HCT116 (cell line): ENCODE measurements at regions not wholly inside any gene's neighbourhood (a gene's known extent, or its start where the extent isn't known, plus 50 kb on each side); places are given as distances from the start of the nearest gene placed in this dataset.

Experiments
- ATAC-seq: fragments of 200-7000 bp; cut with Tn5 transposase; 2 replicates; pipeline ENCODE4 v1.9.1; 2020; ENCODE audit warnings: mild to moderate bottlenecking, moderate library complexity
- BruUV-seq: library from RNA; stranded (reverse); fragments of 400-500 nt; replicated peaks from 2 replicates; lab custom pipeline; 2021; lab: Mats Ljungman, UMichigan
- CTCF ChIA-PET: fragments of 300-600 bp; sonication (Branson Sonifier 250); formaldehyde crosslinking; loops from one replicate; lab custom pipeline; 2021; ENCODE audit warnings: antibody characterized with exemption; lab: Charles Lee
- POLR2A ChIA-PET: fragments of 300-600, 350-600 bp; sonication (Branson Sonifier 250); formaldehyde crosslinking; loops from one replicate; lab custom pipeline; 2021; ENCODE audit warnings: antibody characterized with exemption; lab: Charles Lee
- RAD21 ChIA-PET, 2 experiments: fragments of 300-600 bp; sonication (Branson Sonifier 250); formaldehyde crosslinking; loops; one replicate each; lab custom pipeline; 2023; ENCODE audit warnings: low total read pairs in 2 of 2; ENCODE audit not compliant: uncharacterized antibody in 2 of 2, unreplicated experiment in 2 of 2, low non-redundant PET in 1 of 2; lab: Charles Lee
- DNase-seq: peaks from one replicate; pipeline ENCODE4 v3.0.0-alpha.2; 2010; ENCODE audit warnings: low read depth, low spot score
- H2AFZ ChIP-seq: fragments of 200-600 bp; shearing (Covaris generic), sonication (generic); 2 replicates; pipeline ENCODE4 v1.6.1; 2017; ENCODE audit warnings: low read depth, mixed run types, mixed read lengths, antibody characterized with exemption, low read length; ENCODE audit not compliant: poor library complexity, severe bottlenecking
- H3K27ac ChIP-seq: 2 replicates; pipeline ENCODE4 v1.5.1; 2012; ENCODE audit warnings: low read depth, low read length
- H3K27me3 ChIP-seq: fragments of 200-600 bp; sonication (generic); 2 replicates; pipeline ENCODE4 v1.6.1; 2016; ENCODE audit warnings: mixed run types, low read length, mixed read lengths; ENCODE audit not compliant: insufficient read depth
- H3K36me3 ChIP-seq, 2 experiments: fragments of 200-500 bp in 1 of 2; fragments of 200-600 bp in 1 of 2; sonication (Bioruptor generic) in 1 of 2; sonication (generic) in 1 of 2; 2 replicates each; pipeline versions ENCODE4 v1.5.1 to v1.6.1; 2014 to 2016; ENCODE audit warnings: low read length in 2 of 2, inconsistent platforms in 1 of 2, mixed read lengths in 1 of 2, mixed run types in 1 of 2; ENCODE audit not compliant: insufficient read depth in 2 of 2, control insufficient read depth in 1 of 2
- H3K4me1 ChIP-seq, 2 experiments: fragments of 200-600 bp in 1 of 2; sonication (generic) in 1 of 2; 2 replicates each; pipeline versions ENCODE4 v1.5.1 to v1.6.1; 2012 to 2017; ENCODE audit warnings: low read length in 2 of 2, inconsistent platforms in 1 of 2, mild to moderate bottlenecking in 1 of 2, mixed read lengths in 1 of 2, mixed run types in 1 of 2, moderate library complexity in 1 of 2; ENCODE audit not compliant: insufficient read depth in 2 of 2, control insufficient read depth in 1 of 2
- H3K4me2 ChIP-seq: fragments of 200-600 bp; sonication (generic); 2 replicates; pipeline ENCODE4 v1.6.1; 2017; ENCODE audit warnings: mixed run types, low read length, mixed read lengths
- H3K4me3 ChIP-seq, 2 experiments: fragments of 200-600 bp in 1 of 2; sonication (generic) in 1 of 2; replicated peaks in 1 of 2; 2 replicates each; pipeline ENCODE4 v1.5.1; 2011 to 2016; ENCODE audit warnings: low read length in 2 of 2, control low read depth in 1 of 2, low read depth in 1 of 2, mild to moderate bottlenecking in 1 of 2, mixed read lengths in 1 of 2, mixed run types in 1 of 2
- H3K79me2 ChIP-seq: fragments of 200-600 bp; sonication (generic); 2 replicates; pipeline ENCODE4 v1.6.1; 2017; ENCODE audit warnings: mild to moderate bottlenecking, mixed run types, low read length, moderate library complexity, mixed read lengths; ENCODE audit not compliant: insufficient read depth
- H3K9ac ChIP-seq: fragments of 200-600 bp; sonication (generic); 2 replicates; pipeline ENCODE4 v1.6.1; 2016; ENCODE audit warnings: low read length, mixed read lengths
- H3K9me2 ChIP-seq: fragments of 200-600 bp; sonication (generic), shearing (Covaris generic); 2 replicates; pipeline ENCODE4 v1.6.1; 2017; ENCODE audit warnings: mixed run types, mild to moderate bottlenecking, moderate library complexity; ENCODE audit not compliant: insufficient read depth
- H3K9me3 ChIP-seq, 2 experiments: fragments of 200-500 bp in 1 of 2; fragments of 200-600 bp in 1 of 2; sonication (Bioruptor generic) in 1 of 2; sonication (generic) in 1 of 2; 2 replicates each; pipeline ENCODE4 v1.6.1; 2014 to 2017; ENCODE audit warnings: low read length in 2 of 2, mixed read lengths in 2 of 2, inconsistent platforms in 1 of 2, low read depth in 1 of 2, mild to moderate bottlenecking in 1 of 2, mixed run types in 1 of 2, moderate library complexity in 1 of 2; ENCODE audit not compliant: control insufficient read depth in 1 of 2, insufficient read depth in 1 of 2
- H4K20me1 ChIP-seq: fragments of 200-600 bp; sonication (generic), shearing (Covaris generic); 2 replicates; pipeline ENCODE4 v1.6.1; 2017; ENCODE audit warnings: mixed run types, mild to moderate bottlenecking, moderate library complexity; ENCODE audit not compliant: insufficient read depth
- CBX3 ChIP-seq: IDR thresholded peaks from 2 replicates; pipeline ENCODE4 v1.6.1; 2012; ENCODE audit warnings: low read depth
- EGR1 ChIP-seq: IDR thresholded peaks from 2 replicates; pipeline ENCODE4 v1.6.1; 2012; ENCODE audit warnings: low read depth
- ELF1 ChIP-seq: IDR thresholded peaks from 2 replicates; pipeline ENCODE4 v1.6.1; 2012; ENCODE audit warnings: low read depth, borderline replicate concordance
- EZH2phosphoT487 ChIP-seq: fragments of 200-600 bp; IDR thresholded peaks from 2 replicates; pipeline ENCODE4 v1.6.1; 2018; ENCODE audit warnings: antibody characterized with exemption, borderline replicate concordance
- FOSL1 ChIP-seq: IDR thresholded peaks from 2 replicates; pipeline ENCODE4 v1.6.1; 2012; ENCODE audit warnings: low read depth
- JUND ChIP-seq: IDR thresholded peaks from 2 replicates; pipeline ENCODE4 v1.6.1; 2012
- MAX ChIP-seq: IDR thresholded peaks from 2 replicates; pipeline ENCODE4 v1.6.1; 2012
- POLR2AphosphoS5 ChIP-seq: IDR thresholded peaks from 2 replicates; pipeline ENCODE4 v1.6.1; 2011; ENCODE audit warnings: mild to moderate bottlenecking, low read depth, low read length, moderate library complexity
- RAD21 ChIP-seq: IDR thresholded peaks from 2 replicates; pipeline ENCODE4 v1.6.1; 2012; ENCODE audit warnings: low read depth, mild to moderate bottlenecking
- REST ChIP-seq: IDR thresholded peaks from 2 replicates; pipeline ENCODE4 v1.6.1; 2012; ENCODE audit warnings: low read depth
- SIN3A ChIP-seq: IDR thresholded peaks from 2 replicates; pipeline ENCODE4 v1.6.1; 2012; ENCODE audit warnings: low read depth
- SRF ChIP-seq: IDR thresholded peaks from 2 replicates; pipeline ENCODE4 v1.6.1; 2012; ENCODE audit warnings: low read depth
- YY1 ChIP-seq: IDR thresholded peaks from 2 replicates; pipeline ENCODE4 v1.6.1; 2011; ENCODE audit warnings: low read length, low read depth, moderate library complexity, mild to moderate bottlenecking; ENCODE audit not compliant: insufficient replicate concordance; ENCODE audit errors: extremely low read depth
- ZBTB33 ChIP-seq: IDR thresholded peaks from 2 replicates; pipeline ENCODE4 v1.6.1; 2011; ENCODE audit warnings: mild to moderate bottlenecking, low read length, moderate library complexity; ENCODE audit not compliant: insufficient replicate concordance; ENCODE audit errors: extremely low read depth
- ZNF274 ChIP-seq: fragments of 200-500 bp; sonication (Bioruptor generic); IDR thresholded peaks from 2 replicates; pipeline ENCODE4 v1.6.1; 2014; ENCODE audit warnings: mild to moderate bottlenecking, low read depth, low read length, inconsistent platforms
- intact Hi-C: fragments of 100-400 bp; cut with micrococcal nuclease; formaldehyde crosslinking; loops from 2 replicates; pipeline ENCODE4 v1.10.0; 2022

GRCh38 chr16:87185308-87185707, 131.9 kb downstream of the C16orf95 start:
- H2AFZ ChIP-seq, result no peak overlapping the region
- no TSS peak for BruUV-seq
- no peak for DNase-seq
- H3K36me3 ChIP-seq, result no peaks in the 10 kb centered on the region
- no peak overlapping the region for H3K9ac ChIP-seq
- H3K4me2 ChIP-seq, result no peak overlapping the region
- H3K27ac ChIP-seq, result no peak overlapping the region
- H3K9me2 ChIP-seq, result no peaks in the 10 kb centered on the region
- no peaks in the 10 kb centered on the region for H3K79me2 ChIP-seq
- H4K20me1 ChIP-seq, result no peaks in the 10 kb centered on the region
- ChIA-PET RAD21 (no interaction called here), CTCF (interaction anchor here (0.8 kb wide), 1 partner anchor 621 kb away, joined by 3 read pairs; no protein-coding TSS in a partner anchor), POLR2A (no interaction called here)
- H3K4me3 ChIP-seq, result no peak overlapping the region
- no peaks in the 10 kb centered on the region for H3K27me3 ChIP-seq
- no peak for TF ChIP-seq POLR2AphosphoS5
- no peak for TF ChIP-seq ELF1
- TF ChIP-seq RAD21, result 0 out of 2 replicates have a peak, but pooled peaks have one; percentile 25
- intact Hi-C loops, result no loop called here
- H3K4me1 ChIP-seq, result peaks cover 0 to 2% of the 10 kb centered on the region in 2 experiments; a peak in 1 of 4 replicates
- ATAC-seq, result no peak
- H3K9me3 ChIP-seq, result peaks cover 0 to 15% of the 10 kb centered on the region in 2 experiments; a peak in 1 of 4 replicates

GRCh38 chr16:87185983-87186382, 131.2 kb downstream of the C16orf95 start:
- intact Hi-C loops, result no loop called here
- BruUV-seq, result no TSS peak
- Histone ChIP-seq H3K4me3 (no peak overlapping the region), H2AFZ (no peak overlapping the region), H3K9me3 (peaks cover 0 to 15% of the 10 kb centered on the region in 2 experiments; a peak in 1 of 4 replicates), H3K4me1 (no peaks in the 10 kb centered on the region), H3K36me3 (no peaks in the 10 kb centered on the region), H3K27ac (no peak overlapping the region), H4K20me1 (no peaks in the 10 kb centered on the region), H3K27me3 (no peaks in the 10 kb centered on the region), H3K4me2 (no peak overlapping the region), H3K9ac (no peak overlapping the region), H3K9me2 (no peaks in the 10 kb centered on the region), H3K79me2 (no peaks in the 10 kb centered on the region)
- ChIA-PET POLR2A (no interaction called here), CTCF (interaction anchor here (0.8 to 1.3 kb wide), 2 partner anchors 17 to 622 kb away, joined by 3 read pairs; no protein-coding TSS in a partner anchor), RAD21 (no interaction called here)
- no peak for ATAC-seq
- DNase-seq, result no peak
- TF ChIP-seq ELF1 (no peak), JUND (no peak), ZNF274 (no peak), SIN3A (no peak), FOSL1 (no peak), CBX3 (no peak), EZH2phosphoT487 (no peak), YY1 (no peak), SRF (no peak), EGR1 (no peak), MAX (no peak), ZBTB33 (no peak), REST (no peak)
